ENCODE measurements at regions not wholly inside any gene's neighbourhood (a gene's known extent, or its start where the extent isn't known, plus 50 kb on each side); places are given as distances from the start of the nearest gene placed in this dataset.
A peak's percentile ranks its signal among the peaks of the same experiment; 100 is the strongest.
"Not testable (repeated sequence)": the region's sequence is repeated elsewhere in the genome, so short reads cannot be mapped to it uniquely, and the experiment has no call there.

DNA sequence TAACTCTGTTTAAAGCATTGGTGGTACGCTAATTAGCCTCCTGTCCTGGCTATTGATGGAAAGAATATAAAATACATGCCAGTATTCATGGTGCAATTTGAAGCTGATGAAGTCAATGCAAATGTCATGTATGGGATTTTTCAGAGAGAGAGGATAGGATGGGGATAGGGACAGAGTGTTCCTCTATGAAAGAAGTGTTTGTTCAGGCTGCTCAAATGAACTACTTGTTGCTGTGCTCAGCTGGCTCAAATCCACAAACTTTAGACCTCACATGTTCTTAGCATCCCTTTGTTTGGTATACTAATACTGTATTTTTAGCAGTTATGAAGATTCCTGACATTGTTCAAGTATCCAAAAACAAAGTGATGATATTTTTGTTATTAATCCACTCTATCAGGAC is 116.5 kb downstream of the SLITRK1 start:
- no peak for DNase-seq (ENCODE audit: low read depth)
- TF ChIP-seq, protein P1, sequence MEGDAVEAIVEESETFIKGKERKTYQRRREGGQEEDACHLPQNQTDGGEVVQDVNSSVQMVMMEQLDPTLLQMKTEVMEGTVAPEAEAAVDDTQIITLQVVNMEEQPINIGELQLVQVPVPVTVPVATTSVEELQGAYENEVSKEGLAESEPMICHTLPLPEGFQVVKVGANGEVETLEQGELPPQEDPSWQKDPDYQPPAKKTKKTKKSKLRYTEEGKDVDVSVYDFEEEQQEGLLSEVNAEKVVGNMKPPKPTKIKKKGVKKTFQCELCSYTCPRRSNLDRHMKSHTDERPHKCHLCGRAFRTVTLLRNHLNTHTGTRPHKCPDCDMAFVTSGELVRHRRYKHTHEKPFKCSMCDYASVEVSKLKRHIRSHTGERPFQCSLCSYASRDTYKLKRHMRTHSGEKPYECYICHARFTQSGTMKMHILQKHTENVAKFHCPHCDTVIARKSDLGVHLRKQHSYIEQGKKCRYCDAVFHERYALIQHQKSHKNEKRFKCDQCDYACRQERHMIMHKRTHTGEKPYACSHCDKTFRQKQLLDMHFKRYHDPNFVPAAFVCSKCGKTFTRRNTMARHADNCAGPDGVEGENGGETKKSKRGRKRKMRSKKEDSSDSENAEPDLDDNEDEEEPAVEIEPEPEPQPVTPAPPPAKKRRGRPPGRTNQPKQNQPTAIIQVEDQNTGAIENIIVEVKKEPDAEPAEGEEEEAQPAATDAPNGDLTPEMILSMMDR (conservative IDR thresholded peaks at IDR 0.05; ENCODE audit: low read depth, low read length) = no peak
- no peak overlapping the region for H3K4me3 ChIP-seq (ENCODE audit: low read length)

DNA sequence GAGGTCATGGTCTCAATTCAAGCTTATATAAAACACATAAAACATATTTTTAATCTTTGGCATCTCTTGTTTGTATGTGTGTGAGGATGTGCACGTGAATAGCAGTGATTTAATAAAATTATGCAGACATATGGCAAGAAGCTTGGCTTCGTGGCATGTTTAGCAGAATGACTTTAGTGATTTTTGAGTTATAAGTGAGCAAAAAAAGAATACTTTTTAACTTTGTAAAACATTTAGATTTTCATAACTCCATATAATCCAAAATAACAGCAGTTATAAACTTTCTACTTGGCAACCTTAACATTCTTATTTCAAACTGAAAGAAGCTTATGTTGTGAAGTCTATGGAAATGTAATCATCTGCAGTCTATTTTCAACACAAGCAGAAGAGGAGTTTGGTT is 120.6 kb downstream of the SLITRK1 start:
- TF ChIP-seq, protein P1 (conservative IDR thresholded peaks at IDR 0.05; ENCODE audit: low read depth, low read length) = no peak
- no peak for DNase-seq (ENCODE audit: low read depth)
- no peak overlapping the region for H3K4me3 ChIP-seq (ENCODE audit: low read length)

DNA sequence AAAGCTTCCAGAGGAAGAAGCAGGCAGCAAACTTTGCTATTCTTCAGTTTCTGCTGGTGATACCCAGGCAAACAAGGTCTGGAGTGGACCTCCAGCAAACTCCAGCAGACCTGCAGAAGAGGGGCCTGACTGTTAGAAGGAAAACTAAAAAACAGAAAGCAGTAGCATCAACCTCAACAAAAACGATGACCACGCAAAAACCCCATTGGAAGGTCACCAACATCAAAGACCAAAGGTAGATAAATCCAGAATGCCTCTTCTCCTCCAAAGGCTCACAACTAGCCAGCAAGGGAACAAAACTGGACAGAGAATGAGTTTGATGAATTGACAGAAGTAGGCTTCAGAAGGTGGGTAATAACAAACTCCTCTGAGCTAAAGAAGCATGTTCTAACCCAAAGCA is 127.1 kb downstream of the SLITRK1 start:
- not testable (repeated sequence) for H3K4me3 ChIP-seq (ENCODE audit: low read length); DNase-seq (ENCODE audit: low read depth)

DNA sequence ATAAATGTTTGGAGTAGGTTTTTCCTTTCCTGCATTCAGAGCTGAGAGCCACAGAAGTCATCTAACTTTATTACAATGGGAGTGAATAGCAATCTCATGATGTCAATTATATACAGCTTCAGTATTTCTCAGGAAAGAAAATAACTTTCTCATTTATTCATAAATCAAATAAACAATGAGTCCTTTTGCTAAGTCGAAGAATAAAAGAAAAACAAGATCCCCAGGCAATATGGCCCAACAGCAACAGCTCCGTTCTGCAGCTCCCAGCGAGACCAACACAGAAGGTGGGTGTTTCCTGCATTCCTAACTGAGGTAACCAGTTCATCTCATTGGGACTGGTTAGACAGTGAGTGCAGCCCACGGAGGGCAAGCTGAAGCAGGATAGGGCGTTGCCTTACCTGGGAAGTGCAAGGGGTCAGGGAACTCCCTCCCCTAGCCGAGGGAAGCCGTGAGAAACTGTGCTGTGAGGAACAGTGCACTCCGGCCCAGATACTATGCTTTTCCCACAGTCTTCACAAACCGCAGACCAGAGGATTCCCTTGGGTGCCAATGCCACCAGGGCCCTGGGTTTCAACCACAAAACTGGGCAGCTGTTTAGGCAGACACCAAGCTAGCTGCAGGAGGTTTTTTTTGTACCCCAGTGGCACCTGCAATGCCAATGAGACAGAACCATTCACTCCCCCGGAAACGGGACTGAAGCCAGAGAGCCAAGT is 128.2 kb downstream of the SLITRK1 start:
- DNase-seq (ENCODE audit: low read depth) = no peak
- TF ChIP-seq, protein P1 (conservative IDR thresholded peaks at IDR 0.05; ENCODE audit: low read depth, low read length) = no peak
- no peak overlapping the region for H3K4me3 ChIP-seq (ENCODE audit: low read length)

DNA sequence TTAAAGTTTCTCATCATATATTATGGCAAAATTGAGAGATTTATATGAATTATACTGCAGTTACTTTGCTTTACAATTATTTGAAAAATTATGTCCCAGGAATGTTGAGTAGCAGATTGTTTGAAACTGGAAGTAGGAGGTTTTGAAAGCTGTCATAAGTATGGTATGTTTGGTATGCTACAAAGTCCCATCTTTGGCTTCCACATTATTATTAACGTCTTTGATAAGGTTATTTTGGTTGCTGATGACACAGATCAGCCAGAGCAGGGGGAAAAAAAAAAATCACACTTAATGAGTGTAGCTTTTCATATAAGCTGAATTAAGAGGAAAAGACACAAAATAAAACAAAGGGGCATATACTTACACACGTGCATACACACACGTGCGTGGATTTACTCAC is 130.1 kb downstream of the SLITRK1 start:
- no peak overlapping the region for H3K4me3 ChIP-seq (ENCODE audit: low read length)
- TF ChIP-seq, protein P1 (conservative IDR thresholded peaks at IDR 0.05; ENCODE audit: low read depth, low read length) = no peak
- peak; percentile 65 for DNase-seq (ENCODE audit: low read depth)

DNA sequence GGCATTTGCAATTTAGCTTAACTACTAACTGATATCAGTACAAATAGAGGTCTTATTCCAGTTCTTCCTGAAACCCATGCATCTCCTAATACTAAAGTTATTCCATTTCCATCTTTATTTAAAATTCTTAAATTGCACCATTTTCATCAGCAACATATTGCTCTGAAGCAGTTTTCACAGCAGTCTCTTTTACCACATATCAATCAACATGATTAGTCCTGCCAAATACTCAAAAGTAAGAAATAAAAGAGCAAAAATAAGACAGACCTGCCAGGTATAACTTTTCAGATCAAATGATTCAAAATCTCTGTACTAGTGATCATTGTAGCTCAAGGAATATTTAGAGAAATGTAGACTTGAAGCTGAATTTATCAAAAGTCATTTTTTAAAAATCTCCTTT is 141.7 kb downstream of the SLITRK1 start:
- H3K4me3 ChIP-seq (ENCODE audit: low read length) = no peak overlapping the region
- DNase-seq (ENCODE audit: low read depth) = no peak
- TF ChIP-seq, protein P1 (conservative IDR thresholded peaks at IDR 0.05; ENCODE audit: low read depth, low read length) = no peak

DNA sequence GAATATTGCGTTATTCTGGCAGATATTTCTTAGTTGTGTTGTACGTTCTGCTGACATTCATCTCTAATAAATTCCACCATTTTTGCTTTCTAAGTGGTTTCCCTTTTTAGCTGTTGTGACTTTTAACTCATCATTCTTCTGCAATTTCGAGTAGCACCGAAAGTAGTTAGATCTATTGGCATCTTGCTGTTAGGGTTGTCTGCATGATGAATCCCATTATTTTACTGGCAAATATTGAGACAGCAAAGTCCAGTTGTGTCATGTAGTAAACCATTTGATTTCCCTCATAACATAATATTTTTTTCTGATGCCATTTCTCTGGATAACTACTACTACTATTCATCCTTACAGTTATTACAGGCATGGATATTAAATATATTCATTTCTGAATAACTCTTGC is 143.9 kb downstream of the SLITRK1 start:
- no peak overlapping the region for H3K4me3 ChIP-seq (ENCODE audit: low read length)
- DNase-seq (ENCODE audit: low read depth) = no peak
- TF ChIP-seq, protein P1 (conservative IDR thresholded peaks at IDR 0.05; ENCODE audit: low read depth, low read length) = no peak
